ENCODE measurements at regions not wholly inside any gene's neighbourhood (a gene's known extent, or its start where the extent isn't known, plus 50 kb on each side); places are given as distances from the start of the nearest gene placed in this dataset.

DNA sequence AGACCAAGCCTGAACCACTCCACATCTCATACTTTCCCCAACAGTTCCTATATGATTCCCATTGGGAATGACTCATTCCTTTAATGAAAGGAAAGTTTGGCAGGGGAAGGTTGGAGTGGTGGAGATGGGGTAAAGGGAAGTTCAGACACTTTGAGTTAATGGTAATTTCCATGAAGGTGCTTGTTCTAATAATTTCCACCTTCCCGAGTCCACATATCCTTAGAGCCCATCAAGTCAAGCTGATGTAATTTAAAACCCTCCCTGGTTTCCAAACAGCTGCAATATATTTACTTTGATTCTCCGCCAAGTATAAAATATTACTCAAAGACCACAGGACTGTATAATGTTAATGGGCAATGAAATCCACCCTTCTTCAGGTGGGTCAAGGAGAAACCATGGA, 95.0 kb upstream of the GALNT15 start:
- no peak for DNase-seq

DNA sequence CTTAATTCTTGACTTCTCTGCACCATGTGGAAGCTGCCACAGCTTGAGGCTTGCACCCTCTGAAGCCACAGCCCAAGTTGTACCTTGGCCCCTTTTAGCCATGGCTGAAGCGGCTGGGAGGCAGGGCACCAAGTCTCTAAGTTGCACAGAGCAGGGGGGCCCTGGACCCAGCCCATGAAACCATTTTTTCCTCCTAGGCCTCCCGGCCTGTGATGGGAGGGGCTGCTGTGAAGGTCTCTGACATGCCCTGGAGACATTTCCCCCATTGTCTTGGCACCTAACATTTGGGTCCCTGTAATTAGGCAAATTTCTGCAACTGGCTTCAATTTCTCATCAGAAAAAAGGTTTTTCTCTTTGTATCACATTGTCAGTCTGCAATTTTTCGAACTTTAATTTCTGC, 92.8 kb upstream of the GALNT15 start:
- no peak for DNase-seq

GRCh38 chr3:16084887-16085286, 89.6 kb upstream of the GALNT15 start:
- no peak for DNase-seq

- DNase-seq: no peak
Observed at GRCh38 chr3:16085410-16085809, 89.1 kb upstream of the GALNT15 start.

GRCh38 chr3:16085884-16086608, 88.4 kb upstream of the GALNT15 start:
- DNase-seq: no peak

DNA sequence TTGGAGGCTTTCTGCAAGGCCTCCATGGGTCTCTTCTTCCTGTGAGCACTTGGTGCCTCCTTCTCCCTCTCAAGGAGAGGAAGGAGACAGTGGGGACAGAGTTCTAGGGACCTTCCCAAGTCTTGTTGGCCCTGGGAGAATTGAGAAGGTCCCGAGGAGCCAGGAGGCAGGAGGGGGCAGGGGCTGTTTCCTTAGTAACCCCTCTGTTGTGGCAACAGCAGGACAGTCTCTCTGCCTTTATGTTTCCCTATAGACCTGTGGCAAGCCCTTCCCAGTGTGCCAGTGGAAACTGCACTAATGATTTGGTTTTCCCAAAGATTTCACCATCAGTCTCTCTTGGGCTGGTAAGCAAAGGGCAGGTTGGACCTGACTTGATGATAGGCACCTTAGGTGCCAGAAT, 87.8 kb upstream of the GALNT15 start:
- DNase-seq: no peak

GRCh38 chr3:16088496-16088895, 86.0 kb upstream of the GALNT15 start:
- no peak for DNase-seq

- DNase-seq: no peak
Observed at GRCh38 chr3:16089521-16089920, 85.0 kb upstream of the GALNT15 start.

GRCh38 chr3:16090024-16090423, 84.5 kb upstream of the GALNT15 start:
- no peak for DNase-seq

- no peak for DNase-seq
Observed at GRCh38 chr3:16090706-16091105, 83.8 kb upstream of the GALNT15 start.

DNA sequence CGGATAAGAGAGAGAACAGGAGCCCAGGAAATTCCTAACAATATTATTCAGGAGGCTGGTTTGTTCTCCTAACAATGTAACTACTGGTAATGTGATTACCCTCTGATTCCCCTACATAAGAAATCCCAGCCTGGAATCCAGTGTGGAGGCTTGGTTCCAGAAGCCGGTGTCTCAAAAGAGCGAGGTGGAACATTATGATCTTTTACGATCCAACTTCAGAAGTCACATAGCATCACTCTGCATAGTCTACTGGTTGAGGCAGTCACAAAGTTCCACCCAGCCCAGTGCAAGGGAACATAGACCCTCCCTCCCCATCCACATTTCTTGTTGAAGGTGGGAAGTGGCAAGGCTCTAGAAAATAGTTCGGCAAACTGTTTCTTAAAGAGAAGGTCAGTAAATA, 81.6 kb upstream of the GALNT15 start:
- DNase-seq: no peak

- no peak for DNase-seq
Observed at GRCh38 chr3:16101295-16102186, 72.9 kb upstream of the GALNT15 start.

DNA sequence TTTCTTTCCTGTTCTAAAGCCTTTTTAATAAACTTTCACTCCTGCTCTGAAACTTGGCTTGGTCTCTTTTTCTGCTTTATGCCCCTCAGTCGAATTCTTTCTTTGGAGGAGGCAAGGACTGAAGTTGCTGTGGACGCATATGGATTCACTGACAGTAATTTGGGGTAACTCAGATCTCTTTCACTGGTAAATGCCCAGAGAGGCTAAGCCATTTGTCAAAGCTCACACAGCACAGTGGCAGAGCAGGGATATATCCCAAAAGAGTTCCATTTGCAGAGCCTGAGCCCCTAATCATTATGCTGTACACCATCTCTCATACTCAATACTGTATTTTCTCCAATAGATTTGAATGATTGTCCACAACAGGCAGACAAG, 72.3 kb upstream of the GALNT15 start:
- no peak for DNase-seq

DNA sequence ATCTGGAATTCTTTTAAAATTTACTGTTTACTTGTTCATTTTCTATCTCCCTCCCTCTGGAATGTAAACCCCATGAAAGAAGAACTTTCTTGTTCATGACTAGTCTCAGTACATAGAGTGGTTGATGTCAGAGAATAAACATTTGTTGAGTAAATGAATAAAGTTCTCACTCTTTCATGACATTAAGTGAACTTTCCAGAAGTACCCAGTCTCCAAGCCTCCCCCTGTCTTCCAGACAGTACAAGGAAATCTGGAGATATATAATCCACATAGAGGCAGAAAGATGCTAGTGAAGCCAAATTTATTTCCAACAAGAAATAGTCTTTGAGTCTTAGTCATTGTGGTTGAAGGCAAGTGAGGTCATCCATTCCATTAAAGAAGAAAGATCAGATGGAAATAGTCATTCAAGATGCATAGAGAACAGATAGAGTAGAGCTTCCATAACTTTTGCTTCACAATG, 71.5 kb upstream of the GALNT15 start:
- no peak for DNase-seq

DNA sequence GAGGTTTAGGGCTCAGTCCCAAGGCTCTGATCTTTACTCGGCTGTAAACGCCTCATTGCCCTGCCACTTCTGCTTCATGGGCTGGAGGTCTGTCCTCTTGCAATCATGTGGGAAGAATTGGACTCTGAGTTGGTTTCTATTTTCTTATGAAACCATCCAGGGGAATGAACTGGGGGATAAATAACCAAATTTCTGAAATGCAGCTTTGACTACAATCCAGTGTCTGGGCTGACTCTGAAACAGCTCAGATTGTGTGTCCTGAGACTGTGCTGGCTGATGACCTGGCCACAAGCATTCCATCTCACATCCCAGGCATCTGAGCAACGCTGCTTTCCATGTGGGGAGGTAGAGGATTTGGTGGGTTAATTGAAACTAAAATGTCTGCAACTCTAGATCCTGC, 71.0 kb upstream of the GALNT15 start:
- DNase-seq: no peak

GRCh38 chr3:16104156-16104555, 70.3 kb upstream of the GALNT15 start:
- DNase-seq: no peak

DNA sequence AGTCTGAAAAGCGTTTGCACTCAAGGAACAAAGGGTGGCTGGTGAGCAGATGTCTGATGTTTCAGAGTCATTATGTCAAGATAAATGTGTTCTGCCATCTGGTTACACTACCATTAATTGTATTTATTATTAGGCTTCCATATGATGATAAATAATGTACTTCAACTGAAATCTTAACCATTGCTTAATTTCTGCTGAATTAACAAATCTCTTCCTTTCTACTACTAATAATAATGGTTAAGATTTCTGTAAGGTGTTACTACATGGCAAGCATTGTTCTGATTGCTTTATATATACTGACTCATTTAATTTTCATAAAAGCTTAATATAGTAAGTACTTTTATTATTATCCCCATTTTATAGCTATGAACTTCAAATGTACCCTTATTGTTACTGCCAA, 68.4 kb upstream of the GALNT15 start:
- no peak for DNase-seq

DNA sequence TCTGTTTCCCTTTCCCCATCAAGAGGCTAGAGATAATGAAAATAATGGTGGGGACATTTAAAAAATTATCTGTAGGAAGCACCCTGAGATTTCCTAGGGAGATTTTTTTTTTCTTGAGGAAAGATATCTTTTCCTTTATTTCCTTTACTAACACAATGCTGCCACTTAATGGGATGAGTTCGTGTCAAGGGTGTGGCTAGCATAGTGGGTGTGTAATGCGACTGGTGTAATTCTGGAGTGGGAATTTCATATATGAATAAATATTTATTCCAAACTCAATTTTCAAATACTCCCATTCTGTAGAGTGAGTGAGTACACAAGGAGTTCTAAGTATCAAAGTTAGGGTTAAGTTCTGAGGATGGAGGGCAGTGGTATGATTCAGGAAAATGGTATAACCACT, 66.1 kb upstream of the GALNT15 start:
- DNase-seq: no peak

- no peak for DNase-seq
Observed at GRCh38 chr3:16109929-16110328, 64.6 kb upstream of the GALNT15 start.

GRCh38 chr3:16112910-16113504, 61.5 kb upstream of the GALNT15 start:
- no peak for DNase-seq

GRCh38 chr3:16113704-16114103, 60.8 kb upstream of the GALNT15 start:
- no peak for DNase-seq

DNA sequence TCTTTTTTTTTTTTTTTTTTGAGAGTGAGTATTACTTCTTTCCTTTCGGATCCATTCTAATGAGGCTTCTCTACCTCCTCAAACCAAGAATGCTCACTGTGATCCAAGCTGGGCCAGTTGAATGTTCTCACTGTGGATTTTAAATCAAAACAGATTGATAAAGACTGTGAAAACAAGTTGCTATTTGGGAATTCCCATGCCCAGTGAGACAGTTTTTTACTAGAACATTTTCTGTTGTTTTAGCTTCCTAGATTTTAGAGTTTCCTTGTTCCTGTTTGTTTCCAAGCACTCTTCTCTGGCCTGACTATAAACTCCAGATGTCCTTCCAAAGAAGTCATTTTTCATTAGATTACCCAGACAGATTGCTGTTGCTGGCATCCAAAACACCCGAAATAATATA, 60.1 kb upstream of the GALNT15 start:
- no peak for DNase-seq

DNA sequence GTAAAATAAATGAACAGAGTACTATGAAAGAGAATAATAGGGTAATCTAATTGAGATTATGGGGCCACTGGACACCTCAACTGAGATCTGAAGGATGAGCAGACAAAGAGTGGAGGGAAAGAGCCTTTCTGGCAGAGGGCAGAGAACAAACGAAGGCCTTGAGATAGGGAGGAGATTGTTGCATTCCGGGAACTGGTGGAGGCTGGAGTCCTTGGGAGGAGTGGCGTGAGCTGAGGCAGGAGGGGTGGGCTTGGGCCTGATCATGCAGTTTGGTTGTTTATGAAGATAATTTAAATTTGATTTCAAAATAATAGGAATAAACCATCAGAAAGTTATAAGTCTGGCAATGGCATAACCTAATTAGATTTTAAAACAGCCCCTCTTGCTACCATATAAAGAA, 59.5 kb upstream of the GALNT15 start:
- no peak for DNase-seq

DNA sequence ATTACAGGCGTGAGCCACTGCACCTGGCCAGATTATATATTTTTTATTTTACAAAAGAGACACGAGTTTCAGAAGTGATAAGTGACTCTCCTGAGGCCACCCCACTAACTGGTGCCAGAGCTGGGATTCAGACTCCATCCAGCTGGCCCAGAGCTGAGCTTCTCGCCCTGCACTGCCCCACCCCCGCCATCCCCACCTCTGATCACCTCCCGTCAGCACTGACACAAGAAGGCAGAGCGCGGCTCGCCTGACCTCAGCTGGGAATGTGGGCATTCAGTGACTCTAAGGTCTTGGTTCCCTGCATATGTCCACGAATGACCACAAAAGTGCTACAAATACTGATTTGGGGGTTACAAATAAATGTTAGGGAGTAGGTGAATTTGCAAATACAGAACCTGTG, 56.1 kb upstream of the GALNT15 start:
- DNase-seq: no peak

Data from GOT3 (cell line).